GM12878 (cell line): ENCODE measurements at regions not wholly inside any gene's neighbourhood (a gene's known extent, or its start where the extent isn't known, plus 50 kb on each side); places are given as distances from the start of the nearest gene placed in this dataset.

ENCODE experiments used
- ATAC-seq: fragments of 200-7000 bp; cut with Tn5 transposase; 3 replicates; pipeline ENCODE4 v1.9.1; 2020; ENCODE audit warnings: mild to moderate bottlenecking, moderate library complexity
- BruUV-seq: library from RNA; stranded (reverse); fragments of 400-500 nt; replicated peaks from 2 replicates; lab custom pipeline; 2021; lab: Mats Ljungman, UMichigan
- CTCF ChIA-PET: fragments of 300-600 bp; sonication (Branson Sonifier 250); formaldehyde crosslinking; extraction: SDS; loops from one replicate; lab custom pipeline; 2021; ENCODE audit warnings: inconsistent platforms; lab: Yijun Ruan, JAX
- POLR2A ChIA-PET: fragments of 350-600 bp; formaldehyde crosslinking; extraction: SDS; loops from one replicate; lab custom pipeline; 2021; ENCODE audit warnings: inconsistent platforms; lab: Charles Lee
- RAD21 ChIA-PET: fragments of 300-600 bp; sonication (Branson Sonifier 250); formaldehyde crosslinking; loops from one replicate; lab custom pipeline; 2023; ENCODE audit warnings: antibody characterized with exemption; ENCODE audit not compliant: unreplicated experiment; lab: Charles Lee
- SMC1A ChIA-PET: fragments of 300-600 bp; sonication (Branson Sonifier 250); formaldehyde crosslinking; loops from one replicate; lab custom pipeline; 2023; ENCODE audit not compliant: unreplicated experiment, uncharacterized antibody; lab: Charles Lee
- DNase-seq: peaks from one replicate; pipeline ENCODE4 v3.0.0-alpha.2; 2011; ENCODE audit warnings: low read depth, low spot score
- FAIRE-seq: peaks from 3 replicates; lab custom pipeline; 2011; peaks lifted over from hg19 to GRCh38; lab: Jason Lieb, UNC
- H2AFZ ChIP-seq: 2 replicates; pipeline ENCODE4 v1.6.0; 2011; ENCODE audit warnings: low read depth, low read length, control low read depth; ENCODE audit not compliant: control insufficient read depth
- H3K27ac ChIP-seq: 2 replicates; pipeline ENCODE4 v1.5.1; 2011; ENCODE audit warnings: control low read depth; ENCODE audit not compliant: control insufficient read depth, insufficient read depth
- H3K27me3 ChIP-seq, 2 experiments: replicated peaks in 1 of 2; 2 replicates each; pipeline versions ENCODE4 v1.6.0 to v1.6.1; 2011; ENCODE audit warnings: low read length in 1 of 2; ENCODE audit not compliant: control insufficient read depth in 2 of 2, insufficient read depth in 2 of 2
- H3K36me3 ChIP-seq, 2 experiments: 2 replicates each; pipeline ENCODE4 v1.5.1; 2011; ENCODE audit warnings: low read length in 1 of 2; ENCODE audit not compliant: control insufficient read depth in 2 of 2, insufficient read depth in 2 of 2
- H3K4me1 ChIP-seq: 2 replicates; pipeline ENCODE4 v1.6.1; 2011; ENCODE audit warnings: mild to moderate bottlenecking, low read length, moderate library complexity, mixed read lengths; ENCODE audit not compliant: control insufficient read depth, insufficient read depth
- H3K4me2 ChIP-seq: 2 replicates; pipeline ENCODE4 v1.6.0; 2011; ENCODE audit warnings: control low read depth; ENCODE audit not compliant: control insufficient read depth, insufficient read depth
- H3K4me3 ChIP-seq: fragments of 200-600 bp; sonication (generic); 2 replicates; pipeline ENCODE4 v1.5.1; 2016
- H3K79me2 ChIP-seq: 2 replicates; pipeline ENCODE4 v1.6.0; 2011; ENCODE audit warnings: low read length; ENCODE audit not compliant: control insufficient read depth, insufficient read depth
- H3K9ac ChIP-seq: 2 replicates; pipeline ENCODE4 v1.8.0; 2011; ENCODE audit warnings: low read length, control low read depth, mixed read lengths; ENCODE audit not compliant: control insufficient read depth, insufficient read depth
- H3K9me3 ChIP-seq: replicated peaks from 3 replicates; pipeline ENCODE4 v1.5.1; 2011; ENCODE audit warnings: mild to moderate bottlenecking, low read length; ENCODE audit not compliant: control insufficient read depth, insufficient read depth
- H4K20me1 ChIP-seq: 2 replicates; pipeline ENCODE4 v1.6.0; 2011; ENCODE audit not compliant: control insufficient read depth, insufficient read depth
- BHLHE40 ChIP-seq, 2 experiments: fragments of 450-650 bp in 1 of 2; IDR thresholded peaks; 2 replicates each; pipeline ENCODE4 v1.6.1; 2011 to 2017; ENCODE audit warnings: low read depth in 2 of 2, borderline replicate concordance in 1 of 2, improper control_type of control experiment in 1 of 2, low read length in 1 of 2, mild to moderate bottlenecking in 1 of 2
- BMI1 ChIP-seq: fragments of 450-650 bp; IDR thresholded peaks from 2 replicates; pipeline ENCODE4 v1.6.1; 2016; ENCODE audit warnings: mild to moderate bottlenecking, moderate library complexity, borderline replicate concordance
- CREM ChIP-seq: IDR thresholded peaks from 2 replicates; pipeline ENCODE4 v1.6.1; 2014; ENCODE audit warnings: antibody characterized with exemption, low read depth
- GATAD2B ChIP-seq: fragments of 450-650 bp; conservative IDR thresholded peaks from 2 replicates; pipeline ENCODE4 v1.6.1; 2017; ENCODE audit warnings: low read depth, mild to moderate bottlenecking, moderate library complexity
- HSF1 ChIP-seq: fragments of 150-350 bp; IDR thresholded peaks from 2 replicates; pipeline ENCODE4 v1.6.1; 2014; ENCODE audit warnings: mild to moderate bottlenecking, low read depth, low read length
- IKZF2 ChIP-seq, 2 experiments: fragments of 450-650 bp; IDR thresholded peaks; 2 replicates each; pipeline ENCODE4 v1.6.1; 2017; ENCODE audit warnings: mild to moderate bottlenecking in 2 of 2, moderate library complexity in 2 of 2
- IRF3 ChIP-seq: fragments of 450-650 bp; IDR thresholded peaks from 2 replicates; pipeline ENCODE4 v1.6.1; 2014; ENCODE audit warnings: mild to moderate bottlenecking
- MYB ChIP-seq: fragments of 150-350 bp; IDR thresholded peaks from 2 replicates; pipeline ENCODE4 v1.6.1; 2014; ENCODE audit warnings: mild to moderate bottlenecking, low read depth, low read length, borderline replicate concordance
- NFXL1 ChIP-seq: fragments of 450-650 bp; IDR thresholded peaks from 2 replicates; pipeline ENCODE4 v1.6.1; 2017; ENCODE audit warnings: antibody characterized with exemption, mild to moderate bottlenecking, borderline replicate concordance
- PKNOX1 ChIP-seq: fragments of 450-650 bp; IDR thresholded peaks from 2 replicates; pipeline ENCODE4 v1.6.1; 2016; ENCODE audit warnings: mild to moderate bottlenecking
- RAD21 ChIP-seq: IDR thresholded peaks from 2 replicates; pipeline ENCODE4 v1.6.1; 2011; ENCODE audit warnings: mild to moderate bottlenecking, low read depth, low read length, moderate library complexity; ENCODE audit not compliant: insufficient read depth
- RCOR1 ChIP-seq: conservative IDR thresholded peaks from 2 replicates; pipeline ENCODE4 v1.6.1; 2012; ENCODE audit warnings: low read depth, low read length, improper control_type of control experiment
- RUNX3 ChIP-seq: IDR thresholded peaks from 2 replicates; pipeline ENCODE4 v1.6.1; 2012; ENCODE audit warnings: low read length, inconsistent platforms
- SREBF2 ChIP-seq: IDR thresholded peaks from 2 replicates; pipeline ENCODE4 v1.6.1; 2012; ENCODE audit warnings: mild to moderate bottlenecking, low read length
- SUZ12 ChIP-seq: fragments of 200-600 bp; sonication (generic); IDR thresholded peaks from one replicate; pipeline ENCODE4 v1.6.1; 2018; ENCODE audit warnings: antibody characterized with exemption, mild to moderate bottlenecking; ENCODE audit not compliant: unreplicated experiment
- WRNIP1 ChIP-seq: IDR thresholded peaks from 2 replicates; pipeline ENCODE4 v1.6.1; 2011; ENCODE audit warnings: low read depth, low read length, improper control_type of control experiment, borderline replicate concordance
- ZNF24 ChIP-seq: fragments of 450-650 bp; IDR thresholded peaks from 2 replicates; pipeline ENCODE4 v1.6.1; 2017; ENCODE audit warnings: antibody characterized with exemption, mild to moderate bottlenecking
- ZZZ3 ChIP-seq: IDR thresholded peaks from 2 replicates; pipeline ENCODE4 v1.6.1; 2011; ENCODE audit warnings: low read depth; ENCODE audit not compliant: control insufficient read depth, insufficient read length
- WGBS: methylation state at CpG from one replicate; pipeline ENCODE4 v1.1.6; 2016; ENCODE audit warnings: low lambda C conversion rate; ENCODE audit not compliant: insufficient replicate concordance, insufficient coverage; ENCODE audit errors: missing lambda C conversion rate; 5-methylcytosine and 5-hydroxymethylcytosine counted together
- in situ Hi-C: fragments of 300-500 bp; cut with MboI; formaldehyde crosslinking; loops from 9 replicates; pipeline ENCODE4 v1.14.3; 2018; ENCODE audit warnings: mixed read lengths
- intact Hi-C: fragments of 100-400 bp; cut with micrococcal nuclease; formaldehyde crosslinking; loops from one replicate; pipeline ENCODE4 v1.14.2; 2022; ENCODE audit not compliant: unreplicated experiment

GRCh38 chr1:13921190-13921589, 221.2 kb downstream of the PRDM2 start:
- BruUV-seq: no TSS peak
- WGBS: 32% methylated on average over 1 of the region's 1 CpG
- Histone ChIP-seq H3K27ac (no peak overlapping the region), H3K9me3 (no peaks in the 10 kb centered on the region), H3K9ac (no peak overlapping the region), H3K4me3 (no peak overlapping the region), H2AFZ (no peak overlapping the region), H3K4me2 (no peak overlapping the region), H3K27me3 (no peaks in the 10 kb centered on the region; a peak in 1 of 4 replicates), H3K4me1 (no peaks in the 10 kb centered on the region), H3K36me3 (no peaks in the 10 kb centered on the region), H3K79me2 (no peaks in the 10 kb centered on the region), H4K20me1 (no peaks in the 10 kb centered on the region)
- in situ Hi-C loops: no loop called here
- CTCF ChIA-PET: no interaction called here
- RAD21 ChIA-PET: no interaction called here
- no peak for DNase-seq
- POLR2A ChIA-PET: no interaction called here
- intact Hi-C loops: no loop called here
- no peak for ATAC-seq
- no peak for FAIRE-seq
- SMC1A ChIA-PET: no interaction called here
- no peak for TF ChIP-seq ZZZ3
- TF ChIP-seq CREM: no peak
- TF ChIP-seq BMI1: no peak
- TF ChIP-seq WRNIP1: no peak
- TF ChIP-seq RUNX3: no peak
- no peak for TF ChIP-seq RAD21
- TF ChIP-seq ZNF24: no peak
- no peak for TF ChIP-seq HSF1
- TF ChIP-seq GATAD2B: no peak
- no peak for TF ChIP-seq MYB
- no peak for TF ChIP-seq BHLHE40 (IDR thresholded peaks at IDR 0.05; ENCODE audit: borderline replicate concordance in 1 of 2, low read depth in 2 of 2, low read length in 1 of 2)
- TF ChIP-seq RCOR1: no peak
- no peak for TF ChIP-seq NFXL1
- no peak for TF ChIP-seq SREBF2
- TF ChIP-seq IKZF2 (IDR thresholded peaks at IDR 0.05): no peak
- no peak for TF ChIP-seq IRF3
- TF ChIP-seq SUZ12: no peak
- TF ChIP-seq PKNOX1: 0 out of 2 replicates have a peak, but pooled peaks have one; percentile 17
